ENCODE measurements at regions not wholly inside any gene's neighbourhood (a gene's known extent, or its start where the extent isn't known, plus 50 kb on each side); places are given as distances from the start of the nearest gene placed in this dataset.
A peak's percentile ranks its signal among the peaks of the same experiment; 100 is the strongest.
"Not testable (repeated sequence)": the region's sequence is repeated elsewhere in the genome, so short reads cannot be mapped to it uniquely, and the experiment has no call there.

- no peak overlapping the region for H3K27ac ChIP-seq
- peaks cover 24 to 40% of the 10 kb centered on the region in 2 donors for H3K4me1 ChIP-seq (replicated peaks in 1 of 2)
- in situ Hi-C loops (cut with MboI; ENCODE audit: low pct_unique_long_range_greater_than_20kb in 2 of 9, low sequenced_read_pairs in 9 of 9, unreplicated experiment in 9 of 9): no loop called here
- no peak overlapping the region for H3K4me3 ChIP-seq
- no peak for ATAC-seq (replicated peaks in 6 of 8)
- WGBS, 10 experiments: 32 to 100% (median 88%) methylated on average over 2 to 9 of the region's 9 CpGs; no CpG with 5 or more reads in 1 of the 10 experiments
Observed at GRCh38 chr12:124144531-124145194, 150.2 kb upstream of the RFLNA start.

GRCh38 chr12:124147027-124147426 is 147.9 kb upstream of the RFLNA start:
- Histone ChIP-seq H3K27ac (no peak overlapping the region), H3K4me1 (replicated peaks in 1 of 2) (peaks cover 28 to 37% of the 10 kb centered on the region in 2 donors), H3K4me3 (no peak overlapping the region)
- in situ Hi-C loops (cut with MboI; ENCODE audit: low pct_unique_long_range_greater_than_20kb in 2 of 9, low sequenced_read_pairs in 9 of 9, unreplicated experiment in 9 of 9): no loop called here
- 50 to 83% (median 80%) methylated on average over 1 to 2 of the region's 2 CpGs; no CpG with 5 or more reads in 5 of the 10 experiments for WGBS, 10 experiments
- no peak for ATAC-seq (replicated peaks in 6 of 8)

GRCh38 chr12:124147575-124147974 is 147.3 kb upstream of the RFLNA start:
- peaks cover 28 to 37% of the 10 kb centered on the region in 2 donors for H3K4me1 ChIP-seq (replicated peaks in 1 of 2)
- WGBS, 10 experiments: 0 to 38% (median 20%) methylated on average over 1 to 3 of the region's 6 CpGs; no CpG with 5 or more reads in 5 of the 10 experiments
- in situ Hi-C loops (cut with MboI; ENCODE audit: low pct_unique_long_range_greater_than_20kb in 2 of 9, low sequenced_read_pairs in 9 of 9, unreplicated experiment in 9 of 9): no loop called here
- no peak overlapping the region for H3K27ac ChIP-seq
- no peak overlapping the region for H3K4me3 ChIP-seq
- ATAC-seq (replicated peaks in 6 of 8): peak in 3 of 8 experiments; percentile 24 to 72 (median 60)

GRCh38 chr12:124148481-124149273 is 146.2 kb upstream of the RFLNA start:
- Histone ChIP-seq H3K27ac (no peak overlapping the region), H3K4me1 (replicated peaks in 1 of 2) (peaks cover 28 to 37% of the 10 kb centered on the region in 2 donors), H3K4me3 (no peak overlapping the region)
- peak in 2 of 8 experiments; percentile 22 to 24 for ATAC-seq (replicated peaks in 6 of 8)
- in situ Hi-C loops (cut with MboI; ENCODE audit: low pct_unique_long_range_greater_than_20kb in 2 of 9, low sequenced_read_pairs in 9 of 9, unreplicated experiment in 9 of 9): no loop called here
- WGBS, 10 experiments: 27 to 100% (median 68%) methylated on average over 1 to 9 of the region's 13 CpGs

DNA sequence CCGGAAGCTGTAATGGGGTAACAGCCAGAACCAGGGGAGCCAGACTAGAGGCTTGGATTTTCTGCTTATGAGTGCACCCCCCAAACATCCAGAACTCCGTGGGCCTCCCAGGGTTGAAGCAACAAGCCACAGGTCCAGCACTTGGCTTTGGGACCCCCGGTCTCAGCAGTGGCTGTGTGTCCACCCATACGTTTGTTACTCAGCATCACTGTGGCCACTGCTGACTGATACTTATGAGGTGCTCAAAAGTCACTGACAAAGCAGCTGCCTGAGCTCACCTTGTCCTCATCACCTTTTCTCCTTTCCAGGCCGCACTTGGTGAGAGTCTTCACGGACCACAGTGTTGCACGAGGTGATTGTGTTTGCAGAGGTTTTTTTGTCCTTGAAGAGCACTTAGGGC is 145.6 kb upstream of the RFLNA start:
- in situ Hi-C loops (cut with MboI; ENCODE audit: low pct_unique_long_range_greater_than_20kb in 2 of 9, low sequenced_read_pairs in 9 of 9, unreplicated experiment in 9 of 9): no loop called here
- Histone ChIP-seq H3K27ac (no peak overlapping the region), H3K4me1 (replicated peaks in 1 of 2) (peaks cover 28 to 37% of the 10 kb centered on the region in 2 donors), H3K4me3 (no peak overlapping the region)
- ATAC-seq (replicated peaks in 6 of 8): no peak
- 74 to 100% (median 100%) methylated on average over 1 to 4 of the region's 7 CpGs; no CpG with 5 or more reads in 2 of the 10 experiments for WGBS, 10 experiments

DNA sequence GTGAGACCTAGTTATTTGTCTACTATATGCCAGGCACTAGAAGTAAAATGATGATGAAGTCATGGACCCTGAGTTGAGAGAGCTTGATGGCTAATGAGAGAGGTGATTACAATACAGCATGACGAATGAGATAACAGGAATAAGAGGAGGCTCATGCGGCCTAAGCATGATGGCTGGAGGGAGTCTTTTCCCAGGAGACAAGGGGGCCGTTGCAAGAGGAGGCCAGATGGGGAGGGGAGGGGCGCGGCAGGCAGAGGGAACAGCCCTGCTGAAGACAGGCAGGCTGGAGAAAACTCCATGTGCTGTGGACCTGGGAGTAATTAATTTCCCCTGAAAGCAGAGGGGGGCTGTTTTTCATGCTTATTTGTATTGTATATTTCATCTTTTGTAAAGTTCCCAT is 144.7 kb upstream of the RFLNA start:
- peak in 5 of 8 experiments; percentile 97 to 99 (median 98) for ATAC-seq (replicated peaks in 6 of 8)
- Histone ChIP-seq H3K27ac (no peak overlapping the region), H3K4me1 (replicated peaks in 1 of 2) (peaks cover 28 to 34% of the 10 kb centered on the region in 2 donors), H3K4me3 (no peak overlapping the region)
- WGBS, 10 experiments: 17 to 48% (median 29%) methylated on average over 1 to 3 of the region's 5 CpGs; no CpG with 5 or more reads in 7 of the 10 experiments
- in situ Hi-C loops (cut with MboI; ENCODE audit: low pct_unique_long_range_greater_than_20kb in 2 of 9, low sequenced_read_pairs in 9 of 9, unreplicated experiment in 9 of 9): no loop called here

DNA sequence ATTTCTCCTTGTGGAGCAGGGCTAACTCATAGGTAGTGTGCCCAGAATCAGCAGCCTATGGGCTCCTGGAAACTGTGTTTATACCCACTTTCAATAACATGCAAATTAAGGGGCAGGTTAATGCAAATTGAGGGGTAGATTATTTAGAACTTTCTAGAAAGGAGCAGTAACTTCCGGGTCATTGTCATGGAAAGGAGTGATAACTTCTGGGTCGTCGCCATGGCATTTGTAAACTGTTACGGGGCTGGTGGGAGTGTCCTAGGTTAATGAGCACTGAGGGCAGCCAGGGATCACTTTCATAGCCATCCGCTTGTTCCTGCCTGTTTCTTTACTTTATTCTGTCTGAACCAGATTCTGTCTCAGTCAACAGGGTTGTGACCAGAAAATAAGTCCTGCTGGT is 143.3 kb upstream of the RFLNA start:
- H3K4me3 ChIP-seq: no peak overlapping the region
- no peak for ATAC-seq (replicated peaks in 6 of 8)
- in situ Hi-C loops (cut with MboI; ENCODE audit: low pct_unique_long_range_greater_than_20kb in 2 of 9, low sequenced_read_pairs in 9 of 9, unreplicated experiment in 9 of 9): no loop called here
- 43 to 90% (median 65%) methylated on average over 1 to 5 of the region's 5 CpGs; no CpG with 5 or more reads in 3 of the 10 experiments for WGBS, 10 experiments
- no peak overlapping the region for H3K27ac ChIP-seq
- H3K4me1 ChIP-seq (replicated peaks in 1 of 2): peaks cover 28 to 34% of the 10 kb centered on the region in 2 donors

DNA sequence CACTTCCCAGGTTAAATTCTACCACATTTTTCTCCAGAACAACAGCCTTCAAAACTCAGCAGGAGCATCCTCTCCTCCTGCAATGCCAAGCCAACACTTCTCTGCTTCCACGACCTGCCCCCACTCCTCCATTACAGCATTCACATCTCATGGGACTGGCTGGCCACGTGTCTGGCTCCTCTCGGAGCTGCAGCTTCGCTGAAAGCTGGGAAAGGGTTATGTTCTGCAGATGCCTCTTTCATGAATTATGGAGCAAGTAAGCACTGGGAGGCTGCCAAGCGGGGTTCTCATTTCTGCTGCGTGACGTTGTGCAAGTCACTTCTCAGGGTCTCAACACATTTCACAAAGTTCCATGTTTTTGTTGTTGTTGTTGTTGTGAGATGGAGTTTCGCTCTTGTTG is 142.2 kb upstream of the RFLNA start:
- in situ Hi-C loops (cut with MboI; ENCODE audit: low pct_unique_long_range_greater_than_20kb in 2 of 9, low sequenced_read_pairs in 9 of 9, unreplicated experiment in 9 of 9): no loop called here
- WGBS, 10 experiments: 0 to 100% (median 71%) methylated on average over 1 to 7 of the region's 8 CpGs
- Histone ChIP-seq H3K27ac (no peak overlapping the region), H3K4me3 (no peak overlapping the region), H3K4me1 (replicated peaks in 1 of 2) (peaks cover 24 to 28% of the 10 kb centered on the region in 2 donors)
- ATAC-seq (replicated peaks in 6 of 8): peak in 2 of 8 experiments; percentile 24 to 49

DNA sequence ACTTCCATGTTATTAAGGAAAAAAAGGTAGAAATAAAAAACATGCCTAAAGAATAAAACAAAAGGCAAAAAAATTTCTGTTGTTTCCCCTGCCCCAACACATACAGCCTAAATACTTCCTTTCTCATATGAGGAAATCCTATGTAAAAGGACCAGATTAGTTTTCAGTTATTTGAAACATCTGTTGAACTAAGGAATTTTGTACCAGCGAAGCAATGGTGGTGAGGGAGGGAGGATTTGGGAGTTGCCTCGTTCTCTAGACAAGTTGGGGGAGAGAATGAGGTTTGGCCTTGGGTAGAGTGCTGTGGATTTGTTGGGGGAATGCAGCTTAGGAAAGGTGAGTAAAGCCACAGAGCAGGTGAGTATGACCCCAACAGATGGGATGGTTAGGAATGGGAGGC is 141.5 kb upstream of the RFLNA start:
- peaks cover 19 to 22% of the 10 kb centered on the region in 2 donors for H3K4me1 ChIP-seq (replicated peaks in 1 of 2)
- no peak overlapping the region for H3K4me3 ChIP-seq
- WGBS, 10 experiments: 0 to 100% (median 60%) methylated on average over 1 to 2 of the region's 2 CpGs; no CpG with 5 or more reads in 1 of the 10 experiments
- ATAC-seq (replicated peaks in 6 of 8): no peak
- no peak overlapping the region for H3K27ac ChIP-seq
- in situ Hi-C loops (cut with MboI; ENCODE audit: low pct_unique_long_range_greater_than_20kb in 2 of 9, low sequenced_read_pairs in 9 of 9, unreplicated experiment in 9 of 9): no loop called here

GRCh38 chr12:124157406-124157805 is 137.5 kb upstream of the RFLNA start:
- peaks cover 3 to 8% of the 10 kb centered on the region in 2 donors for H3K4me1 ChIP-seq (replicated peaks in 1 of 2)
- no peak overlapping the region for H3K27ac ChIP-seq
- WGBS, 10 experiments: 29 to 100% (median 54%) methylated on average over 1 to 4 of the region's 7 CpGs; no CpG with 5 or more reads in 4 of the 10 experiments
- H3K4me3 ChIP-seq: no peak overlapping the region
- ATAC-seq (replicated peaks in 6 of 8): no peak
- in situ Hi-C loops (cut with MboI; ENCODE audit: low pct_unique_long_range_greater_than_20kb in 2 of 9, low sequenced_read_pairs in 9 of 9, unreplicated experiment in 9 of 9): no loop called here

GRCh38 chr12:124159655-124160054 is 135.2 kb upstream of the RFLNA start:
- Histone ChIP-seq H3K27ac (no peak overlapping the region), H3K4me3 (no peak overlapping the region), H3K4me1 (replicated peaks in 1 of 2) (peaks cover 3 to 8% of the 10 kb centered on the region in 2 donors)
- 75 to 90% (median 86%) methylated on average over 2 to 8 of the region's 9 CpGs; no CpG with 5 or more reads in 4 of the 10 experiments for WGBS, 10 experiments
- in situ Hi-C loops (cut with MboI; ENCODE audit: low pct_unique_long_range_greater_than_20kb in 2 of 9, low sequenced_read_pairs in 9 of 9, unreplicated experiment in 9 of 9): no loop called here
- ATAC-seq (replicated peaks in 6 of 8): no peak

DNA sequence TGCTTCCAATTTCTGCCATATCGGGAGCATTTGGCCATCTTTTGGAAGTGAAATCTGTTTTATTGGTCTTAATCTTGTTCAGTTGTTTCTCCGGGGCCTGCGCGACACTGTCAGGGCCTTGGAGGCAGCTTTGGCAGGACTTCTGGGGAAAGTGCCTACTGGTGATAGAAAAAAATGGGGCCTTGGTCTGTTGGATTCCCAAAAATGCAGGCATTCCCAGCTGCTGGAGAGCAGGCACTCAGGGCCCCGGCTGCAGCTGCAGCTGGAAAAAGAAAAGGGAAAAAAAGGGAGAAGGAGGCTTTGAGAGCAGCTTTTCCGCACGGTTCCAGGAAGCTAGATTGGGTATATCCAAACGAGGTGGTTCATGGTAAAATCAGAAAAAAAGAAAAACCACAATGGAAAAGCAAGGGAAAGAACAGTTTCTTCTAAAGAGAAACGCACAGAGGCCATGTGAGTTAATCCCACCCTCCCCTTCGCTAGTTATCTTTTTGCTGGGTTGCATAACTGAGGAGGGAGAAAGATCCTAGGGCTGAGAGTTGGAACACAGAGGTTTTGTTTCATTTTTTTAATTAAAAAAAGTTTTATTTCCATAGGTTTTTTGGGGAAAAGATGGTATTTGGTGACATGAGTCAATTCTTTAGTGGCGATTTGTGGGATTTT is 134.7 kb upstream of the RFLNA start:
- Histone ChIP-seq H3K4me3 (no peak overlapping the region), H3K4me1 (replicated peaks in 1 of 2) (peaks cover 3 to 8% of the 10 kb centered on the region in 2 donors), H3K27ac (no peak overlapping the region)
- in situ Hi-C loops (cut with MboI; ENCODE audit: low pct_unique_long_range_greater_than_20kb in 2 of 9, low sequenced_read_pairs in 9 of 9, unreplicated experiment in 9 of 9): no loop called here
- no peak for ATAC-seq (replicated peaks in 6 of 8)
- 50 to 100% (median 76%) methylated on average over 1 to 11 of the region's 11 CpGs; no CpG with 5 or more reads in 1 of the 10 experiments for WGBS, 10 experiments

GRCh38 chr12:124161402-124161801 is 133.5 kb upstream of the RFLNA start:
- H3K27ac ChIP-seq; ATAC-seq (replicated peaks in 6 of 8); H3K4me1 ChIP-seq (replicated peaks in 1 of 2); H3K4me3 ChIP-seq; in situ Hi-C loops (cut with MboI; ENCODE audit: low pct_unique_long_range_greater_than_20kb in 2 of 9, low sequenced_read_pairs in 9 of 9, unreplicated experiment in 9 of 9): not testable (repeated sequence)
- 0 to 100% (median 67%) methylated on average over 1 to 4 of the region's 9 CpGs; no CpG with 5 or more reads in 5 of the 10 experiments for WGBS, 10 experiments

Data from motor neuron (in vitro differentiated cells).